GM12878 (cell line): ENCODE measurements at regions not wholly inside any gene's neighbourhood (a gene's known extent, or its start where the extent isn't known, plus 50 kb on each side); places are given as distances from the start of the nearest gene placed in this dataset.

Experiments used
- ATAC-seq: fragments of 200-7000 bp; cut with Tn5 transposase; 3 replicates; pipeline ENCODE4 v1.9.1; 2020; ENCODE audit warnings: mild to moderate bottlenecking, moderate library complexity
- BruUV-seq: library from RNA; stranded (reverse); fragments of 400-500 nt; replicated peaks from 2 replicates; lab custom pipeline; 2021; lab: Mats Ljungman, UMichigan
- CTCF ChIA-PET: fragments of 300-600 bp; sonication (Branson Sonifier 250); formaldehyde crosslinking; extraction: SDS; loops from one replicate; lab custom pipeline; 2021; ENCODE audit warnings: inconsistent platforms; lab: Yijun Ruan, JAX
- POLR2A ChIA-PET: fragments of 350-600 bp; formaldehyde crosslinking; extraction: SDS; loops from one replicate; lab custom pipeline; 2021; ENCODE audit warnings: inconsistent platforms; lab: Charles Lee
- RAD21 ChIA-PET: fragments of 300-600 bp; sonication (Branson Sonifier 250); formaldehyde crosslinking; loops from one replicate; lab custom pipeline; 2023; ENCODE audit warnings: antibody characterized with exemption; ENCODE audit not compliant: unreplicated experiment; lab: Charles Lee
- SMC1A ChIA-PET: fragments of 300-600 bp; sonication (Branson Sonifier 250); formaldehyde crosslinking; loops from one replicate; lab custom pipeline; 2023; ENCODE audit not compliant: unreplicated experiment, uncharacterized antibody; lab: Charles Lee
- DNase-seq: peaks from one replicate; pipeline ENCODE4 v3.0.0-alpha.2; 2011; ENCODE audit warnings: low read depth, low spot score
- FAIRE-seq: peaks from 3 replicates; lab custom pipeline; 2011; peaks lifted over from hg19 to GRCh38; lab: Jason Lieb, UNC
- H2AFZ ChIP-seq: 2 replicates; pipeline ENCODE4 v1.6.0; 2011; ENCODE audit warnings: low read depth, low read length, control low read depth; ENCODE audit not compliant: control insufficient read depth
- H3K27ac ChIP-seq: 2 replicates; pipeline ENCODE4 v1.5.1; 2011; ENCODE audit warnings: control low read depth; ENCODE audit not compliant: control insufficient read depth, insufficient read depth
- H3K27me3 ChIP-seq, 2 experiments: replicated peaks in 1 of 2; 2 replicates each; pipeline versions ENCODE4 v1.6.0 to v1.6.1; 2011; ENCODE audit warnings: low read length in 1 of 2; ENCODE audit not compliant: control insufficient read depth in 2 of 2, insufficient read depth in 2 of 2
- H3K36me3 ChIP-seq, 2 experiments: 2 replicates each; pipeline ENCODE4 v1.5.1; 2011; ENCODE audit warnings: low read length in 1 of 2; ENCODE audit not compliant: control insufficient read depth in 2 of 2, insufficient read depth in 2 of 2
- H3K4me1 ChIP-seq: 2 replicates; pipeline ENCODE4 v1.6.1; 2011; ENCODE audit warnings: mild to moderate bottlenecking, low read length, moderate library complexity, mixed read lengths; ENCODE audit not compliant: control insufficient read depth, insufficient read depth
- H3K4me2 ChIP-seq: 2 replicates; pipeline ENCODE4 v1.6.0; 2011; ENCODE audit warnings: control low read depth; ENCODE audit not compliant: control insufficient read depth, insufficient read depth
- H3K4me3 ChIP-seq: fragments of 200-600 bp; sonication (generic); 2 replicates; pipeline ENCODE4 v1.5.1; 2016
- H3K79me2 ChIP-seq: 2 replicates; pipeline ENCODE4 v1.6.0; 2011; ENCODE audit warnings: low read length; ENCODE audit not compliant: control insufficient read depth, insufficient read depth
- H3K9ac ChIP-seq: 2 replicates; pipeline ENCODE4 v1.8.0; 2011; ENCODE audit warnings: low read length, control low read depth, mixed read lengths; ENCODE audit not compliant: control insufficient read depth, insufficient read depth
- H3K9me3 ChIP-seq: replicated peaks from 3 replicates; pipeline ENCODE4 v1.5.1; 2011; ENCODE audit warnings: mild to moderate bottlenecking, low read length; ENCODE audit not compliant: control insufficient read depth, insufficient read depth
- H4K20me1 ChIP-seq: 2 replicates; pipeline ENCODE4 v1.6.0; 2011; ENCODE audit not compliant: control insufficient read depth, insufficient read depth
- BCL11A ChIP-seq: IDR thresholded peaks from 2 replicates; pipeline ENCODE4 v1.6.1; 2011; ENCODE audit warnings: low read depth, low read length
- CREM ChIP-seq: IDR thresholded peaks from 2 replicates; pipeline ENCODE4 v1.6.1; 2014; ENCODE audit warnings: antibody characterized with exemption, low read depth
- ESRRA ChIP-seq: IDR thresholded peaks from 2 replicates; pipeline ENCODE4 v1.6.1; 2012; ENCODE audit warnings: mild to moderate bottlenecking, low read length, improper control_type of control experiment
- SP1 ChIP-seq: IDR thresholded peaks from one replicate; pipeline ENCODE4 v1.6.1; 2011; ENCODE audit warnings: low read depth, low read length
- STAT3 ChIP-seq: IDR thresholded peaks from 2 replicates; pipeline ENCODE4 v1.6.1; 2011; ENCODE audit warnings: low read depth, low read length, improper control_type of control experiment
- WRNIP1 ChIP-seq: IDR thresholded peaks from 2 replicates; pipeline ENCODE4 v1.6.1; 2011; ENCODE audit warnings: low read depth, low read length, improper control_type of control experiment, borderline replicate concordance
- ZNF207 ChIP-seq: fragments of 450-650 bp; IDR thresholded peaks from 2 replicates; pipeline ENCODE4 v1.6.1; 2014; ENCODE audit warnings: antibody characterized with exemption, mild to moderate bottlenecking, borderline replicate concordance
- ZNF24 ChIP-seq: fragments of 450-650 bp; IDR thresholded peaks from 2 replicates; pipeline ENCODE4 v1.6.1; 2017; ENCODE audit warnings: antibody characterized with exemption, mild to moderate bottlenecking
- WGBS: methylation state at CpG from one replicate; pipeline ENCODE4 v1.1.6; 2016; ENCODE audit warnings: low lambda C conversion rate; ENCODE audit not compliant: insufficient replicate concordance, insufficient coverage; ENCODE audit errors: missing lambda C conversion rate; 5-methylcytosine and 5-hydroxymethylcytosine counted together
- in situ Hi-C: fragments of 300-500 bp; cut with MboI; formaldehyde crosslinking; loops from 9 replicates; pipeline ENCODE4 v1.14.3; 2018; ENCODE audit warnings: mixed read lengths
- intact Hi-C: fragments of 100-400 bp; cut with micrococcal nuclease; formaldehyde crosslinking; loops from one replicate; pipeline ENCODE4 v1.14.2; 2022; ENCODE audit not compliant: unreplicated experiment
- TF ChIP-seq, protein P1 (sequence below): IDR thresholded peaks from 2 replicates; pipeline ENCODE4 v1.6.1; 2011; ENCODE audit warnings: low read depth, low read length, improper control_type of control experiment, borderline replicate concordance
- TF ChIP-seq, protein P2 (sequence below): fragments of 150-350 bp; IDR thresholded peaks from 2 replicates; pipeline ENCODE4 v1.6.1; 2014; ENCODE audit warnings: mild to moderate bottlenecking, low read depth, low read length
- TF ChIP-seq, protein P3 (sequence below): IDR thresholded peaks from 2 replicates; pipeline ENCODE4 v1.6.1; 2012; ENCODE audit warnings: low read depth, low read length, improper control_type of control experiment

DNA sequence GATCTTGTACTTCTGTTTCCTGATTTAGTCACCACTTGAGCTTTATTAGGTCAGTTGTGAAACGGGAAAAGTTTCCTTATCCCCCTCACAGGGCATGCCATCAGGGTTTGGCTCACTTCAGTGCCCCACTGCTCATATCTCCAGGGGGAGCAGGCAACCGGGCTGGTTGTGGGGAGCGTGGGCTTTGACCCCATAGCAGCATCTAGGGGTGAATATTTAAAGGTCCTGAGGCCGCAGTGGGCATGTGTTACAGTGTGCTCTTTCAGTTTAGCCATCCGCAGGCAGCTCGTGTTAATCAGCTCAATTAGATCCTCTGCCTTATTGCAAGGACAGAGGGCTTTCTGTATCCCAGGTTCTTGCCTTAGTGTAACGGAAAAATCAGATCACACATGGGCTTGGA lies 71.9 kb downstream of the MRPL46 start:
- no peaks in the 10 kb centered on the region for H4K20me1 ChIP-seq
- H3K27me3 ChIP-seq, result peaks cover 0 to 3% of the 10 kb centered on the region in 2 experiments; a peak in 1 of 4 replicates
- H3K4me3 ChIP-seq, result no peak overlapping the region
- no peak overlapping the region for H3K9ac ChIP-seq
- DNase-seq (no peak), ATAC-seq (no peak), FAIRE-seq (no peak)
- H3K4me1 ChIP-seq, result no peaks in the 10 kb centered on the region
- no peaks in the 10 kb centered on the region for H3K36me3 ChIP-seq
- CTCF ChIA-PET, result no interaction called here
- no peaks in the 10 kb centered on the region for H3K9me3 ChIP-seq
- H2AFZ ChIP-seq, result no peak overlapping the region
- SMC1A ChIA-PET, result no interaction called here
- 27% methylated on average over 6 of the region's 7 CpGs for WGBS
- H3K27ac ChIP-seq, result no peak overlapping the region
- RAD21 ChIA-PET, result no interaction called here
- in situ Hi-C loops (no loop called here), intact Hi-C loops (no loop called here)
- BruUV-seq, result no TSS peak
- POLR2A ChIA-PET, result no interaction called here
- H3K79me2 ChIP-seq, result no peaks in the 10 kb centered on the region
- TF ChIP-seq CREM, result no peak
- TF ChIP-seq, protein P1, sequence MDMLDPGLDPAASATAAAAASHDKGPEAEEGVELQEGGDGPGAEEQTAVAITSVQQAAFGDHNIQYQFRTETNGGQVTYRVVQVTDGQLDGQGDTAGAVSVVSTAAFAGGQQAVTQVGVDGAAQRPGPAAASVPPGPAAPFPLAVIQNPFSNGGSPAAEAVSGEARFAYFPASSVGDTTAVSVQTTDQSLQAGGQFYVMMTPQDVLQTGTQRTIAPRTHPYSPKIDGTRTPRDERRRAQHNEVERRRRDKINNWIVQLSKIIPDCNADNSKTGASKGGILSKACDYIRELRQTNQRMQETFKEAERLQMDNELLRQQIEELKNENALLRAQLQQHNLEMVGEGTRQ, result no peak
- no peak for TF ChIP-seq BCL11A
- H3K4me2 ChIP-seq, result no peak overlapping the region

DNA sequence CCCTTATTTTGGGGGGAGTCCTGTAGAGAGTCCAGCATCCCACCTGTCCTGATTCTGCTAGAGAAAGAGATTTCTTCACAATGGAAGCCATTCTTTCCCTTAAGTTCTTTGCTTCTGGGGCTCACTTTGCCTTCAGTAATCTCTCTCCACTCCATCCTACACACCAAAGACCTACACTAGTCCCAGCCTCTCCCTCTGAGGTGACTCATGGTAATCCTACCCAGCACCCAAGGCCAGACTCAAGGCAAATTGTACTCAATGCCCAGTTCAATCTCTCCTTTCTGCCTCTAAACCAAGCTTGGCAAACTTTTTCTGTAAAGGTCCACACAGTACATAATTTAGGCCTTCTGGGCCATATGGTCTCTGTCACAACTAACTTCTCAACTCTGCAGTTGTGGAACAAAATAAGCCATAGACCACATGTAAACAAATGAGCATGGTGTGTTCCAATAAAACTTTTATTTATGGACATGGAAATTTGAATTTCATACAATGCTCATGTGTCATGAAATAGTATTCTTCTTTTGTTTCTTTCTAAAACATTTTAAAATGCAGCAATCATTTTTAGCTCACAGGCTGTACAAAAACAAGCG lies 72.5 kb downstream of the MRPL46 start:
- peaks cover 0 to 3% of the 10 kb centered on the region in 2 experiments; a peak in 1 of 4 replicates for H3K27me3 ChIP-seq
- intact Hi-C loops, result no loop called here
- no peaks in the 10 kb centered on the region for H4K20me1 ChIP-seq
- ChIA-PET POLR2A (no interaction called here), SMC1A (interaction anchor here (0.6 kb wide), 2 partner anchors 22 to 329 kb away, joined by 3 to 4 read pairs; no protein-coding TSS in a partner anchor), CTCF (no interaction called here)
- H3K4me3 ChIP-seq, result no peak overlapping the region
- no peak for DNase-seq
- no peaks in the 10 kb centered on the region for H3K9me3 ChIP-seq
- no peaks in the 10 kb centered on the region for H3K79me2 ChIP-seq
- no peaks in the 10 kb centered on the region for H3K36me3 ChIP-seq
- H3K9ac ChIP-seq, result no peak overlapping the region
- no peak overlapping the region for H3K27ac ChIP-seq
- no peak for TF ChIP-seq WRNIP1
- TF ChIP-seq, protein P2, sequence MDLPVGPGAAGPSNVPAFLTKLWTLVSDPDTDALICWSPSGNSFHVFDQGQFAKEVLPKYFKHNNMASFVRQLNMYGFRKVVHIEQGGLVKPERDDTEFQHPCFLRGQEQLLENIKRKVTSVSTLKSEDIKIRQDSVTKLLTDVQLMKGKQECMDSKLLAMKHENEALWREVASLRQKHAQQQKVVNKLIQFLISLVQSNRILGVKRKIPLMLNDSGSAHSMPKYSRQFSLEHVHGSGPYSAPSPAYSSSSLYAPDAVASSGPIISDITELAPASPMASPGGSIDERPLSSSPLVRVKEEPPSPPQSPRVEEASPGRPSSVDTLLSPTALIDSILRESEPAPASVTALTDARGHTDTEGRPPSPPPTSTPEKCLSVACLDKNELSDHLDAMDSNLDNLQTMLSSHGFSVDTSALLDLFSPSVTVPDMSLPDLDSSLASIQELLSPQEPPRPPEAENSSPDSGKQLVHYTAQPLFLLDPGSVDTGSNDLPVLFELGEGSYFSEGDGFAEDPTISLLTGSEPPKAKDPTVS, result no peak
- TF ChIP-seq SP1, result no peak
- no peak for TF ChIP-seq ESRRA
- TF ChIP-seq BCL11A, result no peak
- no peak for TF ChIP-seq STAT3
- no peak for TF ChIP-seq ZNF207
- TF ChIP-seq, protein P3, sequence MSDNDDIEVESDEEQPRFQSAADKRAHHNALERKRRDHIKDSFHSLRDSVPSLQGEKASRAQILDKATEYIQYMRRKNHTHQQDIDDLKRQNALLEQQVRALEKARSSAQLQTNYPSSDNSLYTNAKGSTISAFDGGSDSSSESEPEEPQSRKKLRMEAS, result no peak
- TF ChIP-seq ZNF24, result no peak
- TF ChIP-seq, all 136 proteins: peak for 0
- no peaks in the 10 kb centered on the region for H3K4me1 ChIP-seq
- no TSS peak for BruUV-seq
- ATAC-seq (no peak), FAIRE-seq (no peak)
- in situ Hi-C loops, result no loop called here
- no peak overlapping the region for H3K4me2 ChIP-seq
- RAD21 ChIA-PET, result no interaction called here
- 47% methylated on average over 1 of the region's 1 CpG for WGBS
- H2AFZ ChIP-seq, result no peak overlapping the region
